H7 (cell line): ENCODE measurements at regions not wholly inside any gene's neighbourhood (a gene's known extent, or its start where the extent isn't known, plus 50 kb on each side); places are given as distances from the start of the nearest gene placed in this dataset.
"Not testable (repeated sequence)": the region's sequence is repeated elsewhere in the genome, so short reads cannot be mapped to it uniquely, and the experiment has no call there.

ENCODE experiments used
- DNase-seq: peaks from one replicate; pipeline ENCODE4 v3.0.0; 2012
- H3K27me3 ChIP-seq: 2 replicates; pipeline ENCODE4 v1.6.0; 2011; ENCODE audit warnings: mild to moderate bottlenecking, low read length; ENCODE audit not compliant: control insufficient read depth, insufficient read depth
- H3K36me3 ChIP-seq: replicated peaks from 2 replicates; pipeline ENCODE4 v1.5.1; 2011; ENCODE audit warnings: low read length; ENCODE audit not compliant: control insufficient read depth, insufficient read depth
- H3K4me3 ChIP-seq: 2 replicates; pipeline ENCODE4 v1.5.1; 2011; ENCODE audit warnings: low read depth, mild to moderate bottlenecking, control low read depth, low read length, moderate library complexity; ENCODE audit not compliant: insufficient read depth

DNA sequence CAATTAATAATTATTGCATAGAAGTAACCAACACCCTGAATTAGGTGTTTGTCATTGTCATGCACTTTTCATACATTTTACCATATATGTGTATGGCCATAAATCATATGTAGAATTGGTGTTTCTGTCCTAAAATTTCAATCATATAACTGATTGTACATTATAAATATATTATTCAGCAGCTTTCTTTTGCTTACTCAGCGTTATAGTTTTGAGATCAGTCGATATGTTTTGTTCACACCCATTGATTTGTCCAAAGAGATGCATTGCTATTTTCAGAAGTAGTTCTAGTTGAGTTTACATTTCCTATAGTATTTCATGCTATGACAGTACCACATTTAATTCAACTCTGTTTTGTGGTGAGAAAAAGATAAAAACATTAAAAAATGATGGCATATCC is 50.5 kb upstream of the PARP4 start:
- DNase-seq, result no peak
- no peaks in the 10 kb centered on the region for H3K36me3 ChIP-seq
- H3K27me3 ChIP-seq, result no peaks in the 10 kb centered on the region
- H3K4me3 ChIP-seq, result no peak overlapping the region

DNA sequence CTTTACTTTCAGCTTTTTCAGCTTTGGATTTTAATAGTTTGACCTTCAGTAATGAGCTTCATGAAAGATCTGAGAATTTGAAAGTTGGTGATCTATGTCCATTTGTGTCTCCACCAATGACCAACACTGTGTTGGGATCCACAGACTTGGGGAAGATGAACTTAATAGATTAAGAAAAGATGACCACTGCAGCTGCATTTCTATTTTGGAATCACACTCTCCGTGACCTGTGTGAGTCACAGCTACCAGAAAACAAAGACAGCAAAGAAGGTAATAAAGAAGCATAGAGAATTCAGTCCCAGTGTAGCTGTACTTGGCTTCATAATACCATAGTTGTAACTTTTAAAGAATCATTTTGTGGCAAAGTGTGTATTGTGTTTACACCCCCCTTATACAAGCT is 51.4 kb upstream of the PARP4 start:
- H3K27me3 ChIP-seq, H3K36me3 ChIP-seq, H3K4me3 ChIP-seq, DNase-seq: not testable (repeated sequence)

- Histone ChIP-seq H3K27me3 (no peaks in the 10 kb centered on the region), H3K4me3 (no peak overlapping the region), H3K36me3 (no peaks in the 10 kb centered on the region)
- DNase-seq, result no peak
These were observed 52.3 kb upstream of the PARP4 start for GRCh38 chr13:24564881-24565280.

GRCh38 chr13:24567593-24567992 is 55.0 kb upstream of the PARP4 start:
- not testable (repeated sequence) for H3K36me3 ChIP-seq, H3K27me3 ChIP-seq, DNase-seq, H3K4me3 ChIP-seq

- H3K27me3 ChIP-seq, result no peaks in the 10 kb centered on the region
- H3K36me3 ChIP-seq, result no peaks in the 10 kb centered on the region
- DNase-seq, result no peak
- no peak overlapping the region for H3K4me3 ChIP-seq
These were observed 62.3 kb upstream of the PARP4 start for GRCh38 chr13:24574847-24575246.

- not testable (repeated sequence) for DNase-seq, H3K4me3 ChIP-seq, H3K27me3 ChIP-seq, H3K36me3 ChIP-seq
These were observed 67.7 kb upstream of the PARP4 start for GRCh38 chr13:24580315-24580714.

DNA sequence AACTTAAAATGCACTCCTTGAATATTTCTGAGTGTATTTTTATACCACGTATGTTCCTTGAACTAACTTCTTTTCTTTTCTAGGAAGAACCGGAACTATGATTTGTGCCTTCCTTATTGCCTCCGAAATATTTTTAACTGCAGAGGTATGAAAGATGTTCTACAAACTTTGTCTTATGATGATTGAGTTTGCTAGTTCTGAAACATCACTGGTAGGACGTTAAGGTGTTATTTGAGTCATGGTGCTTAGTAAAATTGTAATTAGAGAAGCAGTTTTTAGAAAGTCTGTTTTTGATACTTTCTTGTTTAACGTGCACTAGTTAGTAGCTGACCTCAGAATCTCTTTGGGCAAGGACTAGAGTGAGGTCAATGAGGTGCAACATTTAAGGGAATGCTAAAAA is 69.0 kb upstream of the PARP4 start:
- H3K36me3 ChIP-seq, DNase-seq, H3K27me3 ChIP-seq, H3K4me3 ChIP-seq: not testable (repeated sequence)

DNA sequence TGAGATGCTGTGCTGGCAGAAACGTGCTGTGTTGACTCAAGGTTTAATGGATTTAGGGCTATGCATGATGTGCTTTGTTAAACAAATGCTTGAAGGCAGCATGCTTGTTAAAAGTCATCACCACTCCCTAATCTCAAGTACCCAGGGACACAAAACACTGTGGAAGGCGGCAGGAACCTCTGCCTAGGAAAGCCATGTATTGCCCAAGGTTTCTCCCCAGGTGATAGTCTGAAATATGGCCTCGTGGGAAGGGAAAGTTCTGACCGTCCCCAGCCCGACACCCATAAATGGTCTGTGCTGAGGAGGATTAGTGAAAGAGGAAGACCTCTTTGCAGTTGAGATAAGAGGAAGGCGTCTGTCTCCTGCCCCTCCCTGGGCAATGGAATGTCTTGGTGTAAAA is 79.1 kb upstream of the PARP4 start:
- not testable (repeated sequence) for H3K27me3 ChIP-seq, DNase-seq, H3K4me3 ChIP-seq, H3K36me3 ChIP-seq

GRCh38 chr13:24597906-24598670 is 82.1 kb upstream of the ATP12A start:
- not testable (repeated sequence) for H3K36me3 ChIP-seq, DNase-seq, H3K27me3 ChIP-seq, H3K4me3 ChIP-seq

GRCh38 chr13:24599019-24599791 is 81.0 kb upstream of the ATP12A start:
- not testable (repeated sequence) for DNase-seq, H3K36me3 ChIP-seq, H3K27me3 ChIP-seq, H3K4me3 ChIP-seq

GRCh38 chr13:24605923-24606372 is 74.3 kb upstream of the ATP12A start:
- Histone ChIP-seq H3K4me3 (no peak overlapping the region), H3K27me3 (no peaks in the 10 kb centered on the region)
- DNase-seq, result peak; percentile 42

GRCh38 chr13:24606486-24607170 is 73.6 kb upstream of the ATP12A start:
- no peaks in the 10 kb centered on the region for H3K36me3 ChIP-seq
- peak; percentile 19 for DNase-seq
- no peaks in the 10 kb centered on the region for H3K27me3 ChIP-seq
- H3K4me3 ChIP-seq, result no peak overlapping the region

More at GRCh38 chr13:24605923-24606372, 74.3 kb upstream of the ATP12A start:
- no peaks in the 10 kb centered on the region for H3K36me3 ChIP-seq

DNA sequence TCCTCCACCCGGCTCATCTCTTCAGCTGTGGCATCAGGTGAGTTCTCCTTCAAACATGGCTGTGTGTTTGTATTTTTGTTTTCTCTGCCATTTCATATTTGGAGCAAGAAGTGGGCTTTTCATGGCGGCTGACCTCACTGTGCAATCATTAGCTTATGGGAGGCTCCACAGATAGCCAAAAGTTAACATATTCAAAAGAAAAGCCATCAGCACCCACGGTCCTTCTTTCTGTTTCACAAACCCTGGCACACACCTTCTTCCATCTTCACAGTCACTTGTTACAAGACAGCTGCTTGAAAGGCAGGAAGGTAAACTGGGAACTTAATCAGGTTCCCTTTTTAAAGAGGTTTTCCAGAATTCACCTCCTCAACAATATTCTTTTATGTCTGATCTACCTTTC is 69.3 kb upstream of the ATP12A start:
- no peak for DNase-seq
- H3K27me3 ChIP-seq, result no peaks in the 10 kb centered on the region
- H3K36me3 ChIP-seq, result no peaks in the 10 kb centered on the region
- no peak overlapping the region for H3K4me3 ChIP-seq

DNA sequence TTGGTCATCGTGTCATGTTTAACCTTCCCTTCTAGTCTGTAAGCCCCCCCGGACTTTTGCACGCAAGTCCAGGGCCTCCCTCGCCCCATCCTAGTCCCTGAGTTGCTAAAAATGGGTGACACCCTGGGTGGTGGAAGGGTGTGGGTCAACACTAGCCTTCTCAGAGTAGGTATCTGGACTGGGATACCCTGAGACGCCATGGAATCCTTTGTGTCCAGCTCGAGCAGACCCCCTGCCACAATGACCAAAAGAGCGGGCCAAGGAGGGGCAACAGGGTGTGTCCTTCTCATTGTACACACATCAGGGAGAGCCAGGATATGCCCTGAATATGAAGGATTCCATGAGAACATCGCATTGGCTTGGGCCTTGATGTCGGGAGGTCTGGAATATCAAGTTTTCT is 67.5 kb upstream of the ATP12A start:
- H3K36me3 ChIP-seq, result no peaks in the 10 kb centered on the region
- no peak overlapping the region for H3K4me3 ChIP-seq
- DNase-seq, result no peak
- no peaks in the 10 kb centered on the region for H3K27me3 ChIP-seq

- no peak for DNase-seq
- H3K27me3 ChIP-seq, result no peaks in the 10 kb centered on the region
- no peak overlapping the region for H3K4me3 ChIP-seq
- H3K36me3 ChIP-seq, result no peaks in the 10 kb centered on the region
These were observed 67.1 kb upstream of the ATP12A start for GRCh38 chr13:24613128-24613527.
